ENCODE measurements at regions not wholly inside any gene's neighbourhood (a gene's known extent, or its start where the extent isn't known, plus 50 kb on each side); places are given as distances from the start of the nearest gene placed in this dataset.

DNA sequence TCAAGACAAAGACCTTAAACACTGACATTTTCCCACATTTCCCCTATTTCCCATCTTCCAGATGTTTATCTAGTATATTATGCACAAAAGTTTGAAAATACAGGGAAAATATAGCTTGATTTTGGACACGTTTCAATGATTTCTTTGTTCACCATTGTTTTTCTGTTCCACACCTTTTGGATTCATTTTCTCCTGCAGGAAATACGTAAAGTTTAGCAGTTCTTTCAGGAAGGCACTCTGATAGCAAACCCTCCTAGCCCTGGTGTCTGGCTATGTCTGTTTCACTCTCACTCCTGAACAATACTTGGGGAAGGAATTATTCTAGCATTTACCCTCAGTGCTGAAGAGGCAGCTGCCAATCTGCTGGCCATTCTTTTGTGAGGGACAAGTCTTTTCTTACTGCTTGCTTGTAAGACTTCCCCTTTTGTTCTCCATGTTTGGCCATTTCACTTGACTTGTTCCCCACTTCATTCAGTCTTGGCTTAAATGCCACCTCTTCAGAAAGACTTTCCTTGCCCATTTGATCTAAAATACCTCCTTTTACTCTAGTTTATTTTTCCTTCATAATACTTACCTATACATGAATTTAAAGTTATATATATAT is 195.4 kb downstream of the RNF152 start:
- no peak for DNase-seq
- no peak overlapping the region for H3K4me3 ChIP-seq
- no peak for TF ChIP-seq POLR2A (IDR thresholded peaks at IDR 0.05)
- no peak for TF ChIP-seq CTCF (IDR thresholded peaks at IDR 0.05)
- no peak overlapping the region for H3K27ac ChIP-seq
- H3K36me3 ChIP-seq = no peaks in the 10 kb centered on the region
- H3K4me1 ChIP-seq = no peaks in the 10 kb centered on the region
- H3K27me3 ChIP-seq = no peaks in the 10 kb centered on the region
- H3K9me3 ChIP-seq = no peaks in the 10 kb centered on the region
- intact Hi-C loops (cut with DNase I; ENCODE audit: low total_unique reads) = no loop called here

DNA sequence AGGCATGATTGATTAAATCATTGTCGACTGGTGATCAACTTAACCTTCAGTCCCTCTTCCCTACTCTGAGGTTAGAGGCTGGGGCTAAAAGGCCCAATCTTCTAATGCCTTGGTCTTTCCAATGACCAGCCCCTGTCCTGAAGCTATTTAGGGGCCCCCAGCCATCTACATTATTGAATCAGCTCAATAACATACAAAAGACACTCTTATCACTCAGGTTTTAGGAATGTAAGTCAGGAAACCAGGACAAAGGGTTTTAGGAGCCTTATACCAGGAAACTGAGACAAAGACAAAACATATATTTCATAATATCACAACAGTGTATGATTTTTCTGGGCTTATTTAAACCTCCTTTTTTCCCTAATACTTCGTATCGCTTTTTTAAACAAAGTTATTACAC is 198.6 kb downstream of the RNF152 start:
- intact Hi-C loops (cut with DNase I; ENCODE audit: low total_unique reads) = no loop called here
- no peak overlapping the region for H3K4me3 ChIP-seq

GRCh38 chr18:61690418-61691138 is 202.2 kb downstream of the RNF152 start:
- intact Hi-C loops (cut with DNase I; ENCODE audit: low total_unique reads) = no loop called here
- H3K4me3 ChIP-seq = no peak overlapping the region
- DNase-seq = no peak
- H3K4me1 ChIP-seq = no peaks in the 10 kb centered on the region
- no peaks in the 10 kb centered on the region for H3K9me3 ChIP-seq
- no peak overlapping the region for H3K27ac ChIP-seq
- no peaks in the 10 kb centered on the region for H3K36me3 ChIP-seq
- H3K27me3 ChIP-seq = no peaks in the 10 kb centered on the region
- TF ChIP-seq CTCF (IDR thresholded peaks at IDR 0.05) (no peak), POLR2A (IDR thresholded peaks at IDR 0.05) (no peak)

More for the DNA sequence above, 198.6 kb downstream of the RNF152 start:
- no peaks in the 10 kb centered on the region for H3K36me3 ChIP-seq
- DNase-seq = no peak
- H3K4me1 ChIP-seq = no peaks in the 10 kb centered on the region
- no peaks in the 10 kb centered on the region for H3K9me3 ChIP-seq
- no peaks in the 10 kb centered on the region for H3K27me3 ChIP-seq
- no peak overlapping the region for H3K27ac ChIP-seq
- TF ChIP-seq POLR2A (IDR thresholded peaks at IDR 0.05) (no peak), CTCF (IDR thresholded peaks at IDR 0.05) (no peak)

- H3K4me1 ChIP-seq = no peaks in the 10 kb centered on the region
- intact Hi-C loops (cut with DNase I; ENCODE audit: low total_unique reads) = no loop called here
- no peaks in the 10 kb centered on the region for H3K27me3 ChIP-seq
- TF ChIP-seq POLR2A (IDR thresholded peaks at IDR 0.05) (no peak), CTCF (IDR thresholded peaks at IDR 0.05) (no peak)
- no peaks in the 10 kb centered on the region for H3K9me3 ChIP-seq
- H3K27ac ChIP-seq = no peak overlapping the region
- no peak overlapping the region for H3K4me3 ChIP-seq
- no peaks in the 10 kb centered on the region for H3K36me3 ChIP-seq
- no peak for DNase-seq
These were observed 205.5 kb downstream of the RNF152 start for GRCh38 chr18:61687317-61687716.

DNA sequence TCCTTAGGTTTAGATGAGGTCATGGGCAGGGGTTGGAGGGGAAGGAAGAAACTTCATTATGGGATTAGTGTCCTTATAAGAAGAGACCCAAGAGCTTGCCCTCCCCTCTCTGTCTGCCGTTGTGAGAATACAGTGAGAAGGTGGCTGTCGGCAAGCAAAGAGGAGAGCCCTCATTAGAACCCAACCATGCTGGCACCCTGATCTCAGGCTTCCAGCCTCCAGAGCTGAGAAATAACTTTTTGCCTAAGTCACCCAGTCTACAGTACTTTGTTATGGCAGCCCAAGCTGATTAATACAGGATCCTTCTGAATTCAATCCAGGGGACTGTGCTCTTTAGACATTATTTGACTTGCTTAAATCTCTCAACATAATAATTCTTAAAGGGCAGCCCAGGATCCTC is 209.0 kb downstream of the RNF152 start:
- intact Hi-C loops (cut with DNase I; ENCODE audit: low total_unique reads) = no loop called here
- H3K4me1 ChIP-seq = no peaks in the 10 kb centered on the region
- TF ChIP-seq CTCF (IDR thresholded peaks at IDR 0.05) (no peak), POLR2A (IDR thresholded peaks at IDR 0.05) (no peak)

More for the DNA sequence above, 209.0 kb downstream of the RNF152 start:
- H3K27me3 ChIP-seq = no peaks in the 10 kb centered on the region
- DNase-seq = no peak
- no peak overlapping the region for H3K4me3 ChIP-seq
- H3K9me3 ChIP-seq = peaks cover 0 to 6% of the 10 kb centered on the region in 2 donors
- H3K27ac ChIP-seq = no peak overlapping the region
- no peaks in the 10 kb centered on the region for H3K36me3 ChIP-seq

Data from uterus (tissue), 3 donors.